NOMO-1 treated with dmso at 0.1 percent for 144 hours (cell line): ENCODE measurements at regions not wholly inside any gene's neighbourhood (a gene's known extent, or its start where the extent isn't known, plus 50 kb on each side); places are given as distances from the start of the nearest gene placed in this dataset.

Experiments used
- DNase-seq: peaks from one replicate; lab custom pipeline; 2025; ENCODE audit not compliant: unreplicated experiment; lab: John Stamatoyannopoulos, UW

DNA sequence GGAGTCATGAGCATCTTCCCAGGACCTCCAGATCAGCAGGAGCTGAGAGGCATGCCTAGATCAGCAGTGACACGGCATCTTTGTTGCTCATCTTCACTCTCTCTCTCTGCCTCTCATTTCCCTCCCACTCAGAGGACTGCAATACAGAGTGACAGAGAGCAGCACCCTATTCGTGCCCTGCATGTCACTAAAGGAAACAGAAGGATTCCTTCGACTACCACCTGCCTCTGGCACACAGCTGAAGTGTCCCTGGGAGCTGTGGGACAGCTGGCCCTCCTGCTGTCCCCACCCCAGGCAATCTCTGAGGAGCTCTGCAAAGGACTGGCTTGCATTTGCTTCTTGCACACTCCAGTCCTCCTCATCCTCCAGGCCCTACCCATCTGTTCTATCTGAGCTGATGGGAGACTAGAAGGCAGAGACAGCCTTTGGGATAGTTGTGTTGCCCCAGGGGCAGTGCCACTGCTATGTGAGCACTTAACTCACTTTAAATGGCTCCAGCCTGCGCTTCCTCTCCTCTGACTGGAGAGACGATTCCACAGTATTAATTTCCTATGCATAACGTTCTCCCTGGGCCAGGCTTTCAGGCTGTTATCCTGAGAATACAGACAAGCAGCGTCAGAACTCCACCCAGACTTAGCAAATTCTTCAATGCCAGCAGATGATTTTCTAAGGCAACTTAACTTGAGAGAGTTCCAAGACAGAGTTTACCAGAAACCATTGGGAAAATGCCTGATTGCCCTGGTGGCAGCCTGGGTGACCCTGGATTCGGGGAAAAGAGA lies 167.6 kb upstream of the MAP1B start:
- no peak for DNase-seq

DNA sequence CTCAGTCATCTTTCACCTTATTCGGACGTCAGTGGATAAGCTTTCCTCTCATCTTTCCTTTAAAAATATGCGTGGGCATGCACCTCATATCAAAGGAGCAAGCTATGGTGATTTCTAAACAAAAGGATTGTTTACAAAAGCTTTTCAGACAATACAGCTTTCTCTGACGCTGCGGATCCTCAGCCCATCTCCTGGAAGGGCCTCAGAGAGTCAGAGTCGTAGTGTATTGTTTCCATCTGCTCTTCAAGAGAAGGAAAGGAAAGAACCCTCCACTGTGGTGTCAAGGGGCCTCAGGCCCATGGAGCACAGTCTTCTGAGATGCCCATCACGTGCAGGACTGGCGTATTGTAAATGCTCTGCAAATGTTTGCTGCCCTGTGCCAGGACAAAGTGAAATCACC lies 163.4 kb upstream of the MAP1B start:
- DNase-seq, result no peak

DNA sequence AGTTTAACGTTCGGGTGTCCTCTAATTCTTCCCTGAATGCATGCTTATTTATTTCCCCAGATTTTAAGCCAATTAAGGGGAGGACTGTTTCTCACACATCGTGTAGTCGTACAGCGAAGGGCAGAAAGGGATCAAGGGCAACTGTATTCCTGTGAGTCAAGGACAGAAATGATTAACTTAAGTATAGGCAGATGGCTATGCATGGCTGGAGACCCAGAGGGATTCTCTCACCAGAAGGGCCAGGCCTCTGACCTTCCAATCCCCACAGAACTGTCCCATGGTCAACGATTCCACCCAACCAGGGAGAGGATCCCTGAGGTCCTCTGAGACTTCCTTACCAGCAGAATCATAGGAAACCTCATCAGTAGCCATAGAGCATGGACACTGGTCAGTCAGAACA lies 161.8 kb upstream of the MAP1B start:
- no peak for DNase-seq

DNA sequence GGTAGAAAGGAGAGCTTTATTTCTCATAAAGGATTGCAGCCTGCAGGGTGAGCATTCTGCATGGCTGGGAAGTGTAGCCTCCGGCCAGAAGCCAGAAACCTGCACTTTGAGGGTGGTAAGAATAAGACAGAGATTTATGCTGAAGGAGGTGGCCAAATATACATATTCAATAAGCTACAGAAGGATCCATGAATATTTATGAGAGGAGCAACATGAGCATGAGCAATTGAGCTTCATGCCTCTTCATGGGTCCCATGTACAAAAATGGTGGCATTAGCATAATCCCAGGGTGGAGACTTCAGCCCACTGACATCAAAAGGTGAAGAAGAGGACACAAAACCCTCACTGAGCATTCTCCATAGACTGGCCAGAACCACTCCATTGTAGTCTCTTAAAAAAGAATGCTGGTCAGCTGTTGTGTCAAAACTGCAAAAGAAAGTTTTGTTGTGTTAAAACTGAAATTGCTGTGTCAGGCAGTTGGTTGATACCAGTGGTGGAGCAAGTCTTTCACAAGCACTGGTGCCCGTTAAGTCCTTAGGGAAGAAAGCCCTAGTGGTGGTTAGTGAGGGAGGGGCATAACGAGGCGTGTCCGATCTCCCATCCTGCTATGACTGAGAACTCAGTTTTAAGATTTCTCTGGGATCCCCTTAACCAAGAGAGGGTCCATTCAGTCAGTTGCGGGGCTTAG lies 160.8 kb upstream of the MAP1B start:
- DNase-seq, result no peak

DNA sequence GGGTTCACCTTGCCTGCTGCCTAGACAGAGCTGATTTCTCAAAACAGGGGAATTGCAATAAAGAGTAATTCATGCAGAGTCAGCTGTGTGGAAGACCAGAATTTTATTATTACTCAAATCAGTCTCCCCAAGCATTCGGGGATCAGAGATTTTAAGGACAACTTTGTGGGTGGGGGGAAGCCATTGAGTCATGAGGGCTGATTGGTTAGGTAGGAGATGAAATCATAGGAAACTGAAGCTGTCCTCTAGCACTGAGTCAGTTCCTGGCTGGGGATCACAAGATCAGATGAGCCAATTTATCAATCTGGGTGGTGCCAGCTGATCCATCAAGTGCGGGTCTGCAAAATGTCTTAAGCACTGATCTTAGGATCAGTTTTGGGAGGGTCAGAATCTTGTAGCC lies 159.1 kb upstream of the MAP1B start:
- DNase-seq, result no peak

DNA sequence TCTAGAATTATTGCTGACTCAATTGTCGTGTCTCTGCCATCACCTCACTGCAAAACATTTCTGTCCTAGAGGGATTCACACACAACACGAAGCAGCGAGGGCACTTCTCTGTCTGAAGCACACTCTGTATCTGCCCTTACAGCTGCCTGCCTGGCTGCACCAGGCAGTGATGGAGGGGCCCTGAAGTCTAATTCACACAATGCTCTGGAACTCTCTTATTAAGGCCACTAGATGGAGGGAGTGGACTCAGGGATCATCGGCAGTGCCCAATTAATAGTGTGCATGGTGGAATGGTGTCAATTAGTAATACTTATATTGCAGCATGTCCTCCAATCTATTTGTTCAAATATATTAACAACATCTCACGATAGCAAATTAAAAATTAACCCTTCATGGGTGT lies 157.5 kb upstream of the MAP1B start:
- no peak for DNase-seq

DNA sequence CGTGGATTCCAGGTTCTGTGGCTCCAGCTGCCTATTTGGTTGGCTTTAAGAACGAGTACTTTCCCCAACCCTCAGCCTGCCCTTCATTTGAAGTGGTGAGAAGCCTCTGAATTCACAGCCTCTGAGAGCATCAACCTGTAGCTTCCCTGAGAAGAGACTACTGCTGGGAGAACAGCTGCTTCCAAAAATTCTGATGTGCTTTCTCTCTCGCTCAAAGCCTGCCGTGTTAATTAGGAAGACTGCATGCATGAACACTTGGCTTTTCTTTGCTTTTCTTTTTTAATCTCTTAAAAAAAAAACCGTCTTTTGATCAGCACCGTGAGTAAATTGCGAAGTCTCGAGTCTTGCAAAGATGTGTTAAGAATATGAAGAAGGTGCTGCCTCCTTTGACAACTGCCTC lies 153.4 kb upstream of the MAP1B start:
- DNase-seq, result no peak

DNA sequence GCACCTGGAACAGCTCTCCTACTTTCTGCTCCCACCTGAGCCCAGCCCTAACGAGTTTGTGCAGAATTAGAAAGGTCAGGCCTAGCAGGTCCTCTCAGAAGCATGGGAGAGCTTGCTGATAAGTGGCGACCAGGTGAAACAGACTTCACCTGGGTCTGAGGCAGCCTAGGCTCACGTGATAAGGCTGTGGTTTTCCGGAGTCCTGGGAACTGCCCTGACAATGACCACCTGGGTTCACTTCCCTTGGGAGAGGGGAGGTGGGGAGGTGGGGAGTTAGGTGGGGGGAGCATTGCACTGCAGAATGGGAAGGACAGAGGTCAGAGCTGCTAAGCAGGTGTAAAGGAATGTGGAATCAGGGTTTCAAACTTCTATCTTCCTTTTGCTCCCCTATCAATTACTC lies 152.9 kb upstream of the MAP1B start:
- no peak for DNase-seq

DNA sequence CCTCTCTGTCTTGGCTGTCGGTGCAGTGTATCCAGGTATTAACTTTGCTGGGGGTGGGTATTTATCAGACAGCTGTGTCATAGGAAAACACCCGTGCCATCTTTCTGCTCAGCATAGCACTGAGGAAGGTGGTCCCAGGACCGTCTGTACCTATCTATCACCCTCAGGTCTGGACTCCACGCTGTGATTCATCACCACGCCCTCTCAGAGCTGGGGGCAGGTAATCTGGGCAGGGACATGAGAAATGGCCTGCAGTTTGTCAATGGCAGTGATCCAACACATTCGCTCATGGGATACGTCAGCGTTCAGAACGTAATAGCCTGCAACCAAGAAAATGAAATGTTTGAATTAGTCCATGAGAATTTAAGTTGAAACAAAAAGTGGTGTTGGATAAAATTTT lies 151.6 kb upstream of the MAP1B start:
- no peak for DNase-seq

DNA sequence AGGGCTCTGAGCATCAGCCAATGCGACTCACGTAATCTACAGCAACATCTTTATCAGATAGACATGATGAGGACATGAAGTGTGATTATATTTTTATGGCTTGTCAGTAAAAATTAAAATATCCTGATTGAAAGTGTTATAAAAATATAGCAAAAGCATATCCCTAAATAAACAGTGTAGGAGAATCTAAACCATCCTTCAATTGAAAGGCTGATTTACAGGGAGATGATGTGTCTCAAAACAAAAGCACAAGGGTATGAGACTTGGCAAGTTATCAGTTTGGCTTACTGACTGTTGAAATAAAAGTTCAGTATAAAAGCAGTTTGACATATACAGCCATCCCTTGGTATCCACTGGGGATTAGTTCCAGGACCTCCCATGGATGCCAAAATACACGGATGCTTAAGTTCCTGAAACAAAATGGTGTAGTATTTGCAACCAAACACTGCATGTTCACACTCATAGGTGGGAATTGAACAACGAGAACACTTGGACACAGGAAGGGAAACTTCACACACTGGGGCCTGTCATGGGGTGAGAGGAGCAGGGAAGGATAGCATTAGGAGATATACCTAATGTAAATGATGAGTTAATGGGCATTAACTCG lies 149.9 kb upstream of the MAP1B start:
- no peak for DNase-seq

DNA sequence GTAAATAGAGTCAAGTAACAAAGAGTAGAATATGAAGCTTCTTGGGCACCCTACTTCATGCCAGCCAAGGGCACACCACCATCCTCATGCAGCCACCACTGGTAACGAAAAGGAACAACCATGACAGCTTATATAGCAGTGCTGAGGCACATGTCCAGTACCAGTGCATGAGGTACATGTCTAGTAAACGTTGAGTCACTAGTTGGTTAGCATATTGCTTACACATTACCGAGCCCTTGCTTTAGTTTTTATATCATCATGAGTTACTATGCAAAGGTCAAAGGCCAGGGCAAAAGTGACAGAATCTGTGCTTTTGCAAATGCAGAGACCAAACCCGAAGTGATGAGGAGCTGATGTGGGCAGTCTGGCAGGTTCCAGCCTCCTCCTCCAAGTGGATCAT lies 147.1 kb upstream of the MAP1B start:
- no peak for DNase-seq

DNA sequence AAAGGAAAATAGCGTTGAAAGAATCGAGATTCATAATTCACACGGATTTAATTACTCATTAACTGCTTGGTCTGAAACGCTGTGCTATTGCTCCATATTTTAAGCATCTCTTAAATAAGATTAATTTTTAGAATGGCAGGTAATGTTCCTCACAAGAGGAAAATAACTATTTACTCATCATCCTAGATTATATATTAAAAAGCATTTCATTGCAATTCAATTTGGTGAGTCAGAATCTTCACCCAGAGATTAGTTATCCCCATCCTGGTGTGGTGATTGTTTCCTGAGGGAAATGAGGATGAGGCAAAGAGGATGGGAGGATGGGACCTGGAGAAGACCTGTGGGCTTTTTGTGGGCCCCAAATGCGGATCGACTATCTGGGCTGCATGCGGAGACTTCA lies 145.5 kb upstream of the MAP1B start:
- DNase-seq, result no peak

DNA sequence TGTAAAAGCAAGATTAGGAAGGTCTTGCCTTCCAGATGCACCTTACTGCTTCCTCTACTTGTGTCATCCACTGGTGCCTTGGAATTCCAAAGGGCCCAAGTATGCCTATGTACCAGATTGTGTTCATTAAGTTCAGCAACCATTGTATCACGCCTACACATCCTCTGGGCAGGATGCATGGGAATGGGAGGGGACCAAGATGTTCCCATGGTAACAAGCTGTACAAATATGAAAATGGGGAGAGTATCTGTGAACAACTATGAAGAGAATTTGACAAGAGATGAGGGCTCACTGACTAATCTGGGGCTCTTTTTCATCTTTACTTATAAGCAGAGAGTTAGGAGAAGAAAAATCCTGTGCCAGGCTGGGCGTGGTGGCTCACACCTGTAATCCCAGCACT lies 137.8 kb upstream of the MAP1B start:
- DNase-seq, result no peak

DNA sequence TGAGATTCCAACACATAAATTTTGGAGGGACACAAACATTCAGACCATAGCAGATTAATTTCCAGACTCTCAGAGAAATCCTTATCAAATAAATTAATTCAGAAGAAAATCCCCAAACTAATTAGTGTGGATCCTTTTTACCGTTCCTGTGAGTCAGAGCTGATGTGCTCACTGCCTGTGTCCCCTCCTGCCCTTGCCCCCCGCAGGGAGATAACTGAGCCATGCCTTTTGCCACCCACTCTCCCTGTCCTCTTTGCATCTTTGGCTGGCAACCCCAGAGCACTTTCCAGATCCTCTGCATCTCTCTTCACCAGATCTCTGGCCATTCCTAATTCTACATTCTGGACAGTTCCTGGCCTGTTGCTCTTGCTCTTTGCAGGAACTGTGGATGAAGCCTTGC lies 135.4 kb upstream of the MAP1B start:
- no peak for DNase-seq

DNA sequence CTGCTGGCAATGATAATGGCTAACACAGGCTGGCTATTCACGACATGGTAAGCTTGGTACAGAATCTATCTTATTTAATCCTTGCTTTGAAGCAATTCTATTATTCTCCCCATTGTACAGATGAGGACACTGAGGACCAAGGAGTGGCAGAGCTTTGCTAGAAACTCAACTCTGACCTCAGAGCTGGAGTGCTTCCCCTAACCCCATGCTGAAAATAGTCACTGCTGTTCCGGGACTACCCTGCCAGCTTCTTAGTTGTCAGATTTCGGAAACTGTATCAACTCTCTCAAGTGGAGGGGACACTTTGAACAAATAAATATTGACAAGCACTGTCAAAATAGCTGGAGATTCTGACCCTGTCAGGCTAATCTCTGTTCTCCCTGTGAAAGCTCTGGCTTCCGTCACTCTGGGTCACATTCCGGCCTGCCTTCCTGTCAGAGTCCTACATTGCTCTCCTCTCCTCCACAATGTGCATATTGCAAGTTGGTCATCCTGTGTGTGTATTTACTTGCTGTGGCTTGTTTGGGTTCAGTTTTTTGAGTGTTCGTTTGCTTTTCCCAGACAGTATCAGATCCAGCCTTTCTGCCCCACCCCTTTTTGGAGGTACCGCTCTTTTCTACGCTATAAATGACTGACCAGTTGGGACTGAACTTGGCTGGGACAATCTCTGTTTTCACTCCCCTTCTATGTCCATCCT lies 134.3 kb upstream of the MAP1B start:
- DNase-seq, result no peak

DNA sequence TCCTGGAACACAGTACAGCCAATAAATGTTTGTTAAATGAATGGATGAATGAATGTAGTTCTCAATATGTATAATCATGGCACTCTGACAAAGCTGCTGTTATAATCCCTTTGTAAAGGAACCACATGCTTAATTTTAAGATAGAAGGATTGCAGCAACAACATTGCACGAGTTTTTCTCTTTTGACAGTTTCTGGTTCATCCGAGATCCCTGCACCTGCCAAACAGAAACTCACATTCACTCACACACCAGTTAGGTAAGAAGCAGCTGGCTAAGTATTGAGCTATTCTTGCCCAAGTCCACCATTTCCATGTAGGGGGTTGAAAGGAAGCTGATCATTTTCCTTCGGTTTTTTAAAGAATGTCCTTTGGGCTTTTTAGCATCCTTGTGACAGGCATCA lies 133.7 kb upstream of the MAP1B start:
- DNase-seq, result no peak

DNA sequence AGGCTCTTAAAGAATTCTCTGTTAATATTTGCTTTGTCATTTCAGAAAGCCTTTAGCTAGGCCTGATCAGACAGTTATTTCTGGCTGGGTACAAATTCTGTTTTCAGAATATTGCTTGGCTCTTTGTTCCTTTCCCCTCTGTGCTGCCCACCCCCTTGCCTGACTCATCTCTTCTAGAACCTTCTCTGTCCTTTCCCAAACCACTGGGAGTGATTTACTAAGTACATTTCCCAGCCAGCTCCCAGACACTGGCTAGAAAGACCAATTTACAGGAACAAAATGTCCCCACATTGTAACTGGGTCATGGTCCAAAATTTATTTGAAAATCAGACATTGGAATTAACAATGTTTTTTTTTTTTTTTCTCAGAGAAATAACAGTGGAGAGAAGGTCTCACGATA lies 133.1 kb upstream of the MAP1B start:
- no peak for DNase-seq

DNA sequence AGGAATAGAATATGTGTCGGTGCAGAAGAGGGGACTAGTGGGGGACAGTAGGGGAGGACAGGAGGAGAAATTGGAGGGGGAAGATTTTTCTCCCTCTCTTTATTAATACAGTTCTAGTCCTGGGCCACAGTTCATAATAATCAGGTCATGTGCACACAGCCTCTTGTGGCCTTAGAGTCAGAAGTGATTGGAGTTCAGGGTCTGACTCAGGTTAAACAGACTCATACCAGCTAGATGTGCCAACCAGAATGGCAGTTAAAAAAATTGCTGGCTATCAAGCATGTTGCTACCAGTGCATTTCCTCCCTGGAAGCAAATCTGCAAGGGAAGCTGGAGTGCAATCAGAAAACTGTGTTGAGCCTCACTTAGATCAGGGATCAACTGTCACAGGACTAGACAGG lies 132.7 kb upstream of the MAP1B start:
- DNase-seq, result no peak

DNA sequence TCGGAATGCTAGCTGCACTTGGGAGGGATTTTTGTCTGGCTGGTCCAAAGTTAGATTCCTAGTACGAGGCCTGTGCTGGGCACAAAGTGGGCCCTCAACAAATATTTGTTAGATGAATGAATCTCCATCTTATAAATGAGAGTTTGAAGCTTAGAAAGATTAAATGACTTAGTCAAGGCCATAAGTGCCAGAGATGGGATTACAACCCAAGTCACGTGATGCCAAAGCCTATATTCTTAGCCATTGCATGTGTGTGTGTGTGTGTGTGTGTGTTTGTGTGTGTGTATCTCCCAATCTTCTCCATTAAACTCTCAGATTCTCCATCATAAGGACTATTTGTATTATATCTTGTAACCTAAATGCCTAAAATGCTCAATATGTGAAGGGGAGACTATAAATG lies 130.8 kb upstream of the MAP1B start:
- no peak for DNase-seq

DNA sequence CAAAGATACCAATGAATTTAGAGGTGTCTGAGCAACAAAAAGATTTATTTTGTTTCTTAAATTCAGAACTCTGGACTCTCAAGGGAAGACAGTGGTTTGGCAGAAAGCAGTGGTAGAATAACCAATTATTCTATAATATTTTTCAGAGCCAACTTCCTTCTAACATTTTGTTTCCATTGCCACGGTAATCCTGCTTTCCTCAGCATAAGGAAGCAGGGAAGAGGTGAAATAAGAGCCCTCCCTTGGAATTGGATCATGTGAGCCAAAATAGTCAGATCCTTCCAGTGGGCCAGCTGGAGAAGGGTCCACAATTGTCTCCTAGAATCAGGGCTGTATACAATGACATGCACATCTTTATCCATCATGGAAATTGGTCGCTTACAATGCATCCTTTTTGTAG lies 130.0 kb upstream of the MAP1B start:
- no peak for DNase-seq

DNA sequence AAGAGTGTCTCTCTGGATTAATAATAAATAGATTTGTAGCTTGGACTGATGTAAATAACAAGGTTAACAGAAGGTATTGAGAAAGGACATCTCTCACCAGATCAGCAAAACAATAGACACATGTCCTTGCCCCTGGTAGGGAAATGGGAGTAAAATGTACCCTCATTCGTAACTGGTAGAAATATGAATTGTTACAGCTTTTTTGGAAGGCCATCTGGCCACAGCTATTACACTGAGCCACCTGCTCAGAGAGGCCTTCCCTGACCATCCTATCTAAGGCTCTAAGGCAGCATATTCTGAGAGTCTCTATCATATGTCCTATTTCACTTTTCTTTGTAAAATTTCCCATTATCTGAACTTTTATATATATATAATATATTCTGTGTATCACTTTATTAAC lies 129.1 kb upstream of the MAP1B start:
- no peak for DNase-seq
